Posterior vena cava (tissue), 2 donors: ENCODE measurements at regions not wholly inside any gene's neighbourhood (a gene's known extent, or its start where the extent isn't known, plus 50 kb on each side); places are given as distances from the start of the nearest gene placed in this dataset.
"Not testable (repeated sequence)": the region's sequence is repeated elsewhere in the genome, so short reads cannot be mapped to it uniquely, and the experiment has no call there.

Experiments
- DNase-seq: peaks from one replicate; pipeline ENCODE4 v3.0.0-alpha.2; 2020; ENCODE audit warnings: low spot score
- intact Hi-C, 2 donors: fragments of 100-400 bp; cut with DNase I; formaldehyde crosslinking; loops; one replicate each; pipeline versions ENCODE4 v1.14.1 to v1.14.2; 2022 to 2023
- donor health status: DM: yes; HTN: yes; CAD: no.
- donor health status: DM: yes; HTN: yes; CAD: no.

DNA sequence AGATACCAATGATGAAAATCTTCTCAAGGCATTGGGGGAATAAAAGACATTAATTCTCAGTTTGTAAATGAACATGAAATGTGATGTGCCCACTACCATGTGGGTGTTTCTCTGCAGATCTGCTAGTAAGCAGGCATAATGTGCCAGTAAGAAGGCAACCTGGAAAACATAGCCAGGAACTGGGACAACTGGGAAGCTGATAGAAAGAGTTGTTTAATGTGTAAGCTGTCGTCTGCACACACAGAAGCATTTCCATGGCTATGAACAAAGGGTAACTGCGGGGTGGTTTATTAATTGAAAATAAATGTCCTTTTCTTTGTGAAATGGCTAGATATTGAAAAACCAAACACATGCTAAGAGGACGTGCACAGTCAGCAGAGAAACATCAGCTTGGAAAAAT lies 52.0 kb downstream of the ZC3H11B start:
- DNase-seq: no peak
- intact Hi-C loops: loop anchor here in 1 of 2 donors (10.0 kb wide), 1 partner anchor 1226 kb away; no protein-coding TSS in a partner anchor

GRCh38 chr1:219559899-219560298 lies 53.0 kb downstream of the ZC3H11B start:
- intact Hi-C loops: loop anchor here in 1 of 2 donors (10.0 kb wide), 1 partner anchor 1225 kb away; no protein-coding TSS in a partner anchor
- no peak for DNase-seq

DNA sequence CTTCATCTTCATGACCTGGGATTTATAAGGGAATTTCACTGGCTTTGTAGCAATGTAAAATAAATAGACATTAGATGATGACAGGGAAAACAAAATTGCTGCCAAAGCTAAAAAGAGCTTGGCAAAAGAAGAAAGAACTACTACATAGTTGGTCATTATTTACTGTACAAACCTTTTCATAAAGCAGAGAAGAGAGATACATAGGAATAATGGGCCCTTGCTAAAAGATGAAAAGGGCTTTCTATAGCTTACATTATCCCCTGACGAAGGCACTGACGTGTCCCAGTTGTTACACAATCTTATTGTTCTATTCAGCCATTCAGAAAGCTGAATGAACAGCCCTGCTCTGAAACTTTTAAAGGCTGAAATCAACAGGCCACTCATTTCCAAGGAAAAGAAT lies 57.1 kb downstream of the ZC3H11B start:
- intact Hi-C loops: no loop called here

DNA sequence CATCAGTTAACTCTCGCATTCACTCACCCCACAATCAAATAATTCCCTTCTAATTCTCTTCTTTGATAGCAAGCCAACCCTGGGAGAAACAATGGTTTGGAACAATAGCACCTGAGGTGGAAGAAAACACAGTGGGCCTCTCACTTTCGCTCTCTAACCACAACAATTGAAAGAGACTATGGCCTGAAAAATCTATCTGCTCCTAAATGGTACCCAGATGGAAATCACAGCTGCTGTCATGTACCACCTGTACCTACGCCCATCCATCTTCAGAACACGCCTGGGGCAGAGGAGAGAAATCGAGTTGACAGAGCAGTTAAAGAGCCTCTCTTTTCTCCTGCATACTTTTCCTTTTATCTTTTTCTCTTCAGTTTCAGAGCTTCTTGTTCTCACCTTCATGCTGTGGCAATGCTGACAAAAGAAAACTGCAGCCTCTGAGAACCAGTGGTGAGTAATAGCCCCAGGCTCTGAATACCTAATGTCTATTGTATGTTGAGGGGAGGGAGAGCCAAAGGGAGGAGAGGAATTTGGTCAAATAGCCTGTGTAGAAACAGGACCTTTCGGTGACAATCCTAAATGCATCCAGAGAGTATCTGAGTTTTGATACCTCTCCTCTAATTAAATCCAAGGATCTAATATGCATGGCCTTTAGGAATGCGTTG lies 57.7 kb downstream of the ZC3H11B start:
- no peak for DNase-seq
- intact Hi-C loops: no loop called here

More for the DNA sequence above, 57.1 kb downstream of the ZC3H11B start:
- DNase-seq: no peak

DNA sequence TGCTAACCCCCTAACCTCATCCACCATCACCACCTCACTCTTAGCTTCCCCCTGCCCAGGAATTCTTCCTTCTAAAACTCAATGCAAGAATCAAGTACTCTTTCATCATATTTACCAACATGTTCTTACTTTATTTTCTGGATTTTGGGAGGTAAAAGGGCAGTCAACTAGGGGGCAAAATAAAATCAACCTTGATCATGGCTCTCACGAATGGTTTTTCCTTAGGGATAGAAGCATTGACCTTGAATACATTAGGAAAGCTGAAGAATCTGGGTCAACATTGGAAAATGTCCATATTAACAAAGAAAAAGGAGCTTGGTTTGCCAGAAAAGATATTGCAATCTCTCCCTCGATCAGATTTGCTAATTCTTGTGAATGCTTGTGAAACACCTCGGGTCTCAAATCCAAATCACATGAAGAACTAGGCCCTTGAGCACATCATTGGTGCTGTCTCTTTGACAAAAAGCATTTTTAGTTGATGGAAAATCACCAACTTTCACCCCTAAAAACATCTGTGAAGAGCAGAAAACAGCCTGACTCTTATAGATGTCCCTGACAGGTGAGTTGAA lies 58.9 kb downstream of the ZC3H11B start:
- no peak for DNase-seq
- intact Hi-C loops: no loop called here

- no peak for DNase-seq
- intact Hi-C loops: no loop called here
Measured at GRCh38 chr1:219550201-219550600, 62.7 kb downstream of the ZC3H11B start.

DNA sequence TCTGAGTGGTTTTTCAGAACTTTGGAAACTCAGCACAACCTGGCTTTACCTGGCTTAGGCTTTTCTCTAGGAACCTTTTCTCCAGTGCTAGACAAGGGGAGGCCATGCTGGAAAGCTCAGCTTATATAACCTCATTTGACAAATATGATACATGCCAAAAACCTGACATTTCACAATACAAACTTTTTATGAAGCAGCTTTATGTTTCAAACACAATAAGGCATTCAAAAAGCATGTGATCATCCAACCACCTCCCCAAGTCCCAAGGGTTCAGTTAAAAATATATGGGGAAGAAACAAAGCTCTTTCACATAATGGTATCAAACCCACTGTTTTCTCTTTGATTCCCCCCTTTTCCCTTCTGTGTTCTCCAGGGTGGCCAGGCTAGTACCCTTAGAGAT lies 63.7 kb downstream of the ZC3H11B start:
- intact Hi-C loops: no loop called here
- DNase-seq: no peak

DNA sequence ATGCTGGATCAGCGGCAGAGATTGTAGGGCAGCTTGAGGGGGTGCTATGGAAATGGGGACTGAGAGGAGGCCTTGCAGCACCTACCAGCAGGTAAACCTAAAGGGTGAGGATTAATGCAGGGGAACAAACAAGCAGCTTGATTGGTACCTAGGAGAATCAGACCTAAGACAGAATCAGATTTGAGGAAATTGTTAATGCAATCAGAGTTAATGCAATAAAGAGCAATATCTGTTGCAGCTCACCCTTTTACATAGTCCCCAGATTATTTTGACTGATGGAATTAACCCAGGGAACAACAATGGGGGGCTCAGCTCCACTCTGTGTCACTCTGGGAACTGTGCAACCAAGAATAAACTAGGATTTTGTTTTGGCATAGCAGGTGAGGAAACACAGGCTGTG lies 64.5 kb downstream of the ZC3H11B start:
- no peak for DNase-seq
- intact Hi-C loops: no loop called here

GRCh38 chr1:219545756-219546155 lies 67.1 kb downstream of the ZC3H11B start:
- intact Hi-C loops, DNase-seq: not testable (repeated sequence)

GRCh38 chr1:219544163-219544846 lies 68.6 kb downstream of the ZC3H11B start:
- intact Hi-C loops: no loop called here

GRCh38 chr1:219542828-219543518 lies 69.9 kb downstream of the ZC3H11B start:
- no peak for DNase-seq
- intact Hi-C loops: no loop called here

More at GRCh38 chr1:219544163-219544846, 68.6 kb downstream of the ZC3H11B start:
- no peak for DNase-seq

- DNase-seq: no peak
- intact Hi-C loops: no loop called here
Measured at GRCh38 chr1:219541946-219542345, 71.0 kb downstream of the ZC3H11B start.

DNA sequence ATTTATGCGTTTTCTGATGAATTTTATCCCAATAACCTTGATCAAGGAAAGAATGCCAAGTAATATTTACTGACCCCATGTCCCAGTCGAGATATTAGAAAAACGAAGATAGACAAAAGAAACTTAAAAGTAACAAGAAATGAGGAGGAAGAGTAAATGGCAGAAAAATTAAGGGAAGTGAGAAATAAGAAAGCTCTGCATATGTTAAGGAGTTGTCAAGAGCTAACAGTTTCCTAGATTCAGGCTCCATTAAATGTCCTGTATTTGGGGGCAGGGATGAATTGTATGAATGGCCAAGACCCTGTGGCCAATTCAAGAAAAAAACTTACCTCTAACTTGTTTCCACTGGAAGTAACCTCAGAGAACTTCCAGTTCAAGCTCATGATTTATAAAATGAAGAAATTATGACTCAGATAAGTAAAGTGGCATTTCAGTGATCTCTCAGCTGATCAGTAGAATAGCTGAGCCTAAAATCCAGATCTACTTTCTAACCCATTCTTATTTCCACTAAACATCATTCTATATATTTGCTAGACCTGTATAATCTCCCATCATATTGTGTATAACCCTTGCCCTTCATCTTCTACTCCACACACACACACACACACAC lies 73.2 kb downstream of the ZC3H11B start:
- intact Hi-C loops: no loop called here
- no peak for DNase-seq

- DNase-seq: no peak
- intact Hi-C loops: no loop called here
Measured at GRCh38 chr1:219538886-219539285, 74.0 kb downstream of the ZC3H11B start.

DNA sequence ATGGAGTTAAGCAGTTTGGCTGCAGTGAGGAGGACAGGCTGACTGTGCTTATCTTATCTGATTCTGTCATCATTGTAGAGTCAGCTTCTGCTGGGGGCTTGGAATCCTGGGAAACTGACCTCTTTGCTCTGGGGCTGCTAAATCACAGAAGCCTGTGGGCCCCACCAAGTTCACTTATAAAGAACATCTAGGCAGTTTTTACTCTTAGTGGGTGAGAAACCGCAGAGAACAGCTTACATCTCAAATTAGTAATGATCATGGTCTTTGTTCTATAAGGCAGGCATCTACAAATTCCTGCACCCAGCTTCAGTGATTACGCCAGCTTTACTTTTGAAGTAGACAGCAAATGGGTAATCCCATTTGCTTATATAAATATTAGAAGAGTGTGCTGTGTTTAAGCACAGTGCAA lies 75.7 kb downstream of the ZC3H11B start:
- intact Hi-C loops: no loop called here
- no peak for DNase-seq

GRCh38 chr1:219536038-219536437 lies 76.9 kb downstream of the ZC3H11B start:
- intact Hi-C loops: no loop called here
- DNase-seq: no peak

- DNase-seq: no peak
- intact Hi-C loops: no loop called here
Measured at GRCh38 chr1:219534991-219535390, 77.9 kb downstream of the ZC3H11B start.

GRCh38 chr1:219533280-219533679 lies 79.6 kb downstream of the ZC3H11B start:
- intact Hi-C loops: no loop called here
- DNase-seq: no peak

DNA sequence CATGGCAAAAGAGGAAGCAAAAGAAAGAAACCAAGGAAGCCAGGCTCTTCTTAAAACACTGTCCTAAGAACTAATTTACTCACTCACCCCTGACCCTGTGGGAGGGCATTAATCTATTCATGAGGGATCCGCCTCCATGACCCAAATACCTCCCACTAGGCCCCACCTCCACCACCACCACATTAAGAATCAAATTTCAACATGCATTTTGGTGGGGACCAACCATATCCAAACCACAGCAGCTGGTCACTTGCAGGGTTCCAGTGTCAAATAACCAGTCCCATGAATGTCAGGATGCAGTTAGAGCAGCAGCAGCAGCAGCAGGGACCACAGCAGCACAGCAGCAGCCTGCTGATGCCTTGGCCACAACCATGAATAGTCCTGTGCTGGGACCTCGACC lies 83.8 kb downstream of the ZC3H11B start:
- intact Hi-C loops: no loop called here
- no peak for DNase-seq

GRCh38 chr1:219528633-219529032 lies 84.3 kb downstream of the ZC3H11B start:
- DNase-seq: no peak
- intact Hi-C loops: no loop called here
